Body of pancreas (tissue), 4 donors: ENCODE measurements at regions not wholly inside any gene's neighbourhood (a gene's known extent, or its start where the extent isn't known, plus 50 kb on each side); places are given as distances from the start of the nearest gene placed in this dataset.
"Not testable (repeated sequence)": the region's sequence is repeated elsewhere in the genome, so short reads cannot be mapped to it uniquely, and the experiment has no call there.

Experiments used
- ATAC-seq: fragments of 150-250 bp; one replicate; pipeline ENCODE4 v1.9.1; 2016
- DNase-seq, 4 donors: peaks; one replicate each; pipeline ENCODE4 v3.0.0-alpha.2; 2019
- H3K27ac ChIP-seq, 4 donors: fragments of 200-600 bp; sonication (generic); 1 replicate in 3 of 4; 2 replicates in 1 of 4; pipeline versions ENCODE4 v1.5.1 to v1.6.1; 2016 to 2019; ENCODE audit warnings: mild to moderate bottlenecking in 1 of 4, mixed read lengths in 1 of 4, moderate library complexity in 1 of 4
- H3K27me3 ChIP-seq, 2 donors: fragments of 200-600 bp; sonication (generic); one replicate each; pipeline ENCODE4 v1.6.0; 2016; ENCODE audit warnings: mild to moderate bottlenecking in 1 of 2
- H3K36me3 ChIP-seq, 2 donors: fragments of 200-600 bp; sonication (generic); replicated peaks in 1 of 2; 2 replicates each; pipeline ENCODE4 v1.5.1; 2016; ENCODE audit warnings: low read depth in 2 of 2; ENCODE audit not compliant: insufficient read depth in 1 of 2
- H3K4me1 ChIP-seq: fragments of 200-600 bp; sonication (generic); one replicate; pipeline ENCODE4 v1.6.0; 2016
- H3K4me3 ChIP-seq, 2 donors: fragments of 200-600 bp; sonication (generic); 1 replicate in 1 of 2; 2 replicates in 1 of 2; pipeline ENCODE4 v1.5.1; 2016 to 2019
- H3K9me3 ChIP-seq, 3 donors: fragments of 200-600 bp; sonication (generic); 1 replicate in 2 of 3; 2 replicates in 1 of 3; pipeline ENCODE4 v1.5.1; 2016
- CTCF ChIP-seq, 7 experiments: fragments of 450-650 bp in 4 of 7; fragments of 200-600 bp in 3 of 7; sonication (generic) in 3 of 7; IDR thresholded peaks; one replicate each; pipeline ENCODE4 v1.5.1; 2016 to 2019; ENCODE audit warnings: antibody characterized with exemption in 7 of 7
- POLR2A ChIP-seq, 3 donors: fragments of 450-650 bp; IDR thresholded peaks; one replicate each; pipeline ENCODE4 v1.6.1; 2016; ENCODE audit warnings: antibody characterized with exemption in 3 of 3, mild to moderate bottlenecking in 2 of 3
- WGBS, 2 donors: methylation state at CpG; one replicate each; pipeline ENCODE4 v1.1.5; 2017; 5-methylcytosine and 5-hydroxymethylcytosine counted together
- intact Hi-C: fragments of 100-400 bp; cut with DNase I; formaldehyde crosslinking; loops from one replicate; pipeline ENCODE4 v1.15.1; 2023

GRCh38 chr17:33704856-33705255 is 411.8 kb upstream of the ASIC2 start:
- intact Hi-C loops: no loop called here
- H3K36me3 ChIP-seq: no peaks in the 10 kb centered on the region
- no peaks in the 10 kb centered on the region for H3K4me1 ChIP-seq
- DNase-seq (no peak), ATAC-seq (no peak)
- no peak for TF ChIP-seq CTCF (IDR thresholded peaks at IDR 0.05)
- no peak for TF ChIP-seq POLR2A (IDR thresholded peaks at IDR 0.05)
- no peak overlapping the region for H3K4me3 ChIP-seq
- no peak overlapping the region for H3K27ac ChIP-seq
- peaks cover 0 to 4% of the 10 kb centered on the region in 2 donors for H3K27me3 ChIP-seq
- 65 to 67% methylated on average over 2 of the region's 2 CpGs for WGBS, 2 donors
- no peaks in the 10 kb centered on the region for H3K9me3 ChIP-seq

- no peak overlapping the region for H3K27ac ChIP-seq
- 43% methylated on average over 2 of the region's 2 CpGs for WGBS, 2 donors
- DNase-seq: no peak
- no peaks in the 10 kb centered on the region for H3K4me1 ChIP-seq
- no peaks in the 10 kb centered on the region for H3K36me3 ChIP-seq
- no peaks in the 10 kb centered on the region for H3K9me3 ChIP-seq
- no peak for TF ChIP-seq POLR2A (IDR thresholded peaks at IDR 0.05)
- TF ChIP-seq CTCF (IDR thresholded peaks at IDR 0.05): no peak
- no peak overlapping the region for H3K4me3 ChIP-seq
- intact Hi-C loops: no loop called here
- H3K27me3 ChIP-seq: peaks cover 0 to 4% of the 10 kb centered on the region in 2 donors
- ATAC-seq: no peak
Measured at GRCh38 chr17:33709881-33710280, 416.8 kb upstream of the ASIC2 start.

GRCh38 chr17:33712120-33712519 is 419.0 kb upstream of the ASIC2 start:
- no peaks in the 10 kb centered on the region for H3K4me1 ChIP-seq
- DNase-seq: no peak
- H3K4me3 ChIP-seq: no peak overlapping the region
- 29 to 36% methylated on average over 2 of the region's 2 CpGs for whole genome bisulfite sequencing, 2 donors
- H3K27me3 ChIP-seq: peaks cover 0 to 4% of the 10 kb centered on the region in 2 donors
- TF ChIP-seq CTCF (IDR thresholded peaks at IDR 0.05) (no peak), POLR2A (IDR thresholded peaks at IDR 0.05) (no peak)
- no peaks in the 10 kb centered on the region for H3K36me3 ChIP-seq
- no peak for ATAC-seq
- no peak overlapping the region for H3K27ac ChIP-seq
- no peaks in the 10 kb centered on the region for H3K9me3 ChIP-seq
- intact Hi-C loops: no loop called here

- WGBS, 2 donors: 67 to 78% methylated on average over 2 of the region's 2 CpGs
- H3K4me3 ChIP-seq: no peak overlapping the region
- H3K36me3 ChIP-seq: no peaks in the 10 kb centered on the region
- DNase-seq (no peak), ATAC-seq (no peak)
- no peak overlapping the region for H3K27ac ChIP-seq
- intact Hi-C loops: no loop called here
- no peaks in the 10 kb centered on the region for H3K27me3 ChIP-seq
- no peaks in the 10 kb centered on the region for H3K9me3 ChIP-seq
- H3K4me1 ChIP-seq: no peaks in the 10 kb centered on the region
- TF ChIP-seq CTCF (IDR thresholded peaks at IDR 0.05) (no peak), POLR2A (IDR thresholded peaks at IDR 0.05) (no peak)
Measured at GRCh38 chr17:33716957-33717356, 423.9 kb upstream of the ASIC2 start.

GRCh38 chr17:33723736-33724135 is 430.6 kb upstream of the ASIC2 start:
- 37 to 39% methylated on average over 3 of the region's 3 CpGs for WGBS, 2 donors
- not testable (repeated sequence) for H3K4me3 ChIP-seq, H3K27ac ChIP-seq, ATAC-seq, H3K4me1 ChIP-seq, H3K9me3 ChIP-seq, H3K36me3 ChIP-seq, DNase-seq, H3K27me3 ChIP-seq
- intact Hi-C loops: loop anchor here (10.0 kb wide), 1 partner anchor 61 kb away; no protein-coding TSS in a partner anchor
